Ishikawa (cell line): ENCODE measurements at regions not wholly inside any gene's neighbourhood (a gene's known extent, or its start where the extent isn't known, plus 50 kb on each side); places are given as distances from the start of the nearest gene placed in this dataset.

Experiments used
- CEBPB ChIP-seq: IDR thresholded peaks from 2 replicates; pipeline ENCODE4 v1.6.1; 2012
- RAD21 ChIP-seq: IDR thresholded peaks from 2 replicates; pipeline ENCODE4 v1.6.1; 2012; ENCODE audit warnings: low read depth
- YY1 ChIP-seq: IDR thresholded peaks from 2 replicates; pipeline ENCODE4 v1.6.1; 2012; ENCODE audit warnings: low read depth

GRCh38 chr6:40689185-40689584 lies 102.0 kb upstream of the LRFN2 start:
- TF ChIP-seq CEBPB, result no peak
- no peak for TF ChIP-seq RAD21
- TF ChIP-seq YY1, result no peak
